ENCODE measurements at regions not wholly inside any gene's neighbourhood (a gene's known extent, or its start where the extent isn't known, plus 50 kb on each side); places are given as distances from the start of the nearest gene placed in this dataset.
"Not testable (repeated sequence)": the region's sequence is repeated elsewhere in the genome, so short reads cannot be mapped to it uniquely, and the experiment has no call there.

- no peak for DNase-seq
Measured at GRCh38 chr6:3541006-3541585, 84.2 kb upstream of the SLC22A23 start.

GRCh38 chr6:3540253-3540820 is 83.5 kb upstream of the SLC22A23 start:
- DNase-seq = no peak

- no peak for DNase-seq
Measured at GRCh38 chr6:3538536-3538935, 81.7 kb upstream of the SLC22A23 start.

GRCh38 chr6:3536901-3537300 is 80.1 kb upstream of the SLC22A23 start:
- no peak for DNase-seq

GRCh38 chr6:3535776-3536435 is 79.1 kb upstream of the SLC22A23 start:
- DNase-seq = no peak

- DNase-seq = no peak
Measured at GRCh38 chr6:3535033-3535775, 78.4 kb upstream of the SLC22A23 start.

- DNase-seq = no peak
Measured at GRCh38 chr6:3534599-3534998, 77.7 kb upstream of the SLC22A23 start.

GRCh38 chr6:3533981-3534380 is 77.1 kb upstream of the SLC22A23 start:
- DNase-seq = no peak

GRCh38 chr6:3532296-3532916 is 75.6 kb upstream of the SLC22A23 start:
- no peak for DNase-seq

GRCh38 chr6:3531481-3531880 is 74.6 kb upstream of the SLC22A23 start:
- no peak for DNase-seq

GRCh38 chr6:3530515-3530914 is 73.7 kb upstream of the SLC22A23 start:
- DNase-seq = no peak

- DNase-seq = no peak
Measured at GRCh38 chr6:3529721-3530120, 72.9 kb upstream of the SLC22A23 start.

- DNase-seq = no peak
Measured at GRCh38 chr6:3529232-3529631, 72.4 kb upstream of the SLC22A23 start.

GRCh38 chr6:3528081-3528671 is 71.3 kb upstream of the SLC22A23 start:
- not testable (repeated sequence) for DNase-seq

GRCh38 chr6:3527651-3527977 is 70.8 kb upstream of the SLC22A23 start:
- DNase-seq = no peak

- no peak for DNase-seq
Measured at GRCh38 chr6:3526962-3527650, 70.3 kb upstream of the SLC22A23 start.

GRCh38 chr6:3525915-3526314 is 69.1 kb upstream of the SLC22A23 start:
- no peak for DNase-seq

- no peak for DNase-seq
Measured at GRCh38 chr6:3524456-3524855, 67.6 kb upstream of the SLC22A23 start.

- no peak for DNase-seq
Measured at GRCh38 chr6:3523966-3524365, 67.1 kb upstream of the SLC22A23 start.

GRCh38 chr6:3523271-3523670 is 66.4 kb upstream of the SLC22A23 start:
- no peak for DNase-seq

GRCh38 chr6:3522561-3523260 is 65.9 kb upstream of the SLC22A23 start:
- DNase-seq = no peak

All from NCI-H1417 treated with DMSO at 0.1 percent for 48 hours (cell line).